Mesothelial cell of epicardium (in vitro differentiated cells): ENCODE measurements at regions not wholly inside any gene's neighbourhood (a gene's known extent, or its start where the extent isn't known, plus 50 kb on each side); places are given as distances from the start of the nearest gene placed in this dataset.

Experiments used
- DNase-seq, 2 experiments: peaks; one replicate each; pipeline ENCODE4 v3.0.0; 2021; ENCODE audit warnings: low spot score in 2 of 2; ENCODE audit not compliant: unreplicated experiment in 2 of 2
- H3K27ac Mint-ChIP-seq: 2 replicates; pipeline ENCODE4 v1.8.0; 2021; ENCODE audit warnings: mixed read lengths
- H3K27me3 Mint-ChIP-seq: 2 replicates; pipeline ENCODE4 v1.8.0; 2021; ENCODE audit warnings: low read depth, mixed read lengths
- H3K36me3 Mint-ChIP-seq: 2 replicates; pipeline ENCODE4 v1.8.0; 2021; ENCODE audit warnings: mixed read lengths
- H3K4me1 Mint-ChIP-seq: 2 replicates; pipeline ENCODE4 v1.8.0; 2021; ENCODE audit warnings: mixed read lengths
- H3K4me3 Mint-ChIP-seq: 2 replicates; pipeline ENCODE4 v1.8.0; 2021; ENCODE audit warnings: mild to moderate bottlenecking, moderate library complexity, mixed read lengths
- H3K9me3 Mint-ChIP-seq: 2 replicates; pipeline ENCODE4 v1.8.0; 2021; ENCODE audit warnings: mixed read lengths
- CTCF ChIP-seq: fragments of 200-600 bp; sonication (generic); IDR thresholded peaks from one replicate; pipeline ENCODE4 v1.5.0; 2021; ENCODE audit warnings: antibody characterized with exemption; ENCODE audit not compliant: unreplicated experiment

DNA sequence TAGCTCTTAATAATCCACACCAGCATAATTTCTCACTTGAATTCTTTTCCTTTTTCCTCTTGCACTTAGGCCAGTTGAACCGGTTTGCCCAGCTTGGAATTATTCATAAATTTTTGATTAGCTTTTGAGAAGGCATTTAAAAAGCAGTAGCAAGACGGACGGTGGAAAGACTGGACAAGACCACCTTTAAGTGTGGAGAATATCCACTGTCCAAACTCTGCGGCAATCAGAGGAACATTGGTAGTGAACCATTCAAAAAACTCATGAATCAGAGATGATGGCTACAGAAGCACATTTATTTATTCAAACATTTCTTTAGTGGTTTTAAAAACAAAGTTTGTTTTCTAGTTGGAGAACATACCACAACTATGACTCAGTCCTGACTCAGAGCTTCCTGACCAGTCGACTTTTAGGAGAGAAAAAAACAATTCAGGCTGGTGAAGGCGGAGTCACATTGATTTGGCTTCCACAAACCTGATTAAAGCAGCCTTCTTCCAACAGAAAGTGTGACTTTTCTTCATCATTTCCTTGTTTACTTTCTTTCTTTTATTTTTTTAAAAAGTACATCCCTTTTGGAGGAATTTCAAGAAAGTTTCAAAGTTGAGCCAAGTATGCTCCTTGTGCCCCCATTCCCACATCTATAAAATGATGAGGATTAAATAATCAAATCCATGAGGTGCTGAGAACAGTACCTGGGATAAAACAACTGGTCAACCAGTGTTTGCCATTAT is 128.8 kb downstream of the ADSS2 start:
- no peak for DNase-seq
- Mint-ChIP-seq H3K4me3 (peak overlapping the region; percentile 5), H3K36me3 (peaks cover 2% of the 10 kb centered on the region)

GRCh38 chr1:244324176-244324883 is 127.4 kb downstream of the ADSS2 start:
- Mint-ChIP-seq H3K27ac (peak overlapping the region; percentile 40), H3K36me3 (peaks cover 3% of the 10 kb centered on the region), H3K27me3 (no peaks in the 10 kb centered on the region), H3K4me1 (peaks cover 13% of the 10 kb centered on the region), H3K4me3 (no peak overlapping the region), H3K9me3 (peaks cover 26% of the 10 kb centered on the region)
- no peak for DNase-seq
- TF ChIP-seq CTCF, result no peak

More for the DNA sequence above, 128.8 kb downstream of the ADSS2 start:
- Mint-ChIP-seq H3K27me3 (no peaks in the 10 kb centered on the region), H3K9me3 (peaks cover 18% of the 10 kb centered on the region), H3K4me1 (peaks cover 13% of the 10 kb centered on the region), H3K27ac (peak overlapping the region; percentile 96)
- no peak for TF ChIP-seq CTCF

- Mint-ChIP-seq H3K36me3 (peaks cover 3% of the 10 kb centered on the region), H3K9me3 (peaks cover 34% of the 10 kb centered on the region), H3K4me1 (peaks cover 13% of the 10 kb centered on the region), H3K27ac (no peak overlapping the region), H3K27me3 (no peaks in the 10 kb centered on the region), H3K4me3 (no peak overlapping the region)
- no peak for TF ChIP-seq CTCF
- DNase-seq, result no peak
These were observed 126.5 kb downstream of the ADSS2 start for GRCh38 chr1:244325056-244325758.

DNA sequence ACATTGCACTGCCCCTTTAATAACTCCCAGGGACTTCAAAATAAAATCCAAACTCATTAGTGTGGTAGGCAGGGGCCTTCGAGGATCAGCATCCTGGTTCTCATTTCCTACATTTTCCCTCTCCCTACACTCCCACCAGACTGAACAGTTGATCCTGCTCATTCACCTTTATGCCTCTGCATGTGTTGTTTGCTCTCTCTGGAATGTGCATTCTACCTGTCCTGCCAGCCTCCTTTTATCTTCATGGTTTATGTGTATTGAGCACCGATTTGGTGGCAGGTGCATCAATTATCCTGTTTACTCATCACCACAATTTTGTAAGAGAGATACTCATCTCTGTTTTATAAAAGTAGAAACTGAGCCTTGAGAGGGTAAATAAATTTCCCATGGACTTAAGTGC is 125.0 kb downstream of the ADSS2 start:
- no peaks in the 10 kb centered on the region for H3K27me3 Mint-ChIP-seq
- H3K4me3 Mint-ChIP-seq, result no peak overlapping the region
- DNase-seq, result no peak
- H3K27ac Mint-ChIP-seq, result no peak overlapping the region
- peaks cover 13% of the 10 kb centered on the region for H3K4me1 Mint-ChIP-seq
- peaks cover 41% of the 10 kb centered on the region for H3K9me3 Mint-ChIP-seq
- peaks cover 3% of the 10 kb centered on the region for H3K36me3 Mint-ChIP-seq
- no peak for TF ChIP-seq CTCF

DNA sequence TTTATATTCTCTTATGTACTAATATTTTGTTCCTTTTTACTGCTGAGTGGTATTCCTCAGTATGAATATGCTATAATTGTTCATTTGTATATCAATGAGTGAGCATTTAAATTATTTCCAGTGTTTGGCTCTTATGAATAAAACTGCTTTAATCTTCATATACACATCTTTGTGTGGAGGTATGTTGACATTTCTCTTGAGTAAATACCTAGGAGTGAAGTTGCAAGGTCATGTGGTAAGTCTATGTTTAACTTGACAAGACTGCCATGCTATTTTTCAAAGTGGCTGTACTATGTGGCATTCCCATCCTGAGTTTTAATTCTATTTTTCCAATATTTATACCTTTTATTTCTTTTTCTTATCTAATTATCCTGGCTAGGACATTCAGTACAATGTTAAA is 124.2 kb downstream of the ADSS2 start:
- peaks cover 39% of the 10 kb centered on the region for H3K9me3 Mint-ChIP-seq
- H3K27me3 Mint-ChIP-seq, result no peaks in the 10 kb centered on the region
- peaks cover 3% of the 10 kb centered on the region for H3K36me3 Mint-ChIP-seq
- H3K4me1 Mint-ChIP-seq, result peaks cover 10% of the 10 kb centered on the region
- TF ChIP-seq CTCF, result no peak
- no peak overlapping the region for H3K27ac Mint-ChIP-seq
- DNase-seq, result no peak
- no peak overlapping the region for H3K4me3 Mint-ChIP-seq
